SU-DHL-6 (cell line): ENCODE measurements at regions not wholly inside any gene's neighbourhood (a gene's known extent, or its start where the extent isn't known, plus 50 kb on each side); places are given as distances from the start of the nearest gene placed in this dataset.
A peak's percentile ranks its signal among the peaks of the same experiment; 100 is the strongest.

ENCODE experiments used
- H2AFZ ChIP-seq: fragments of 200-600 bp; sonication (generic); 2 replicates; pipeline ENCODE4 v1.6.1; 2014; ENCODE audit warnings: low read depth, mild to moderate bottlenecking, moderate library complexity, mixed read lengths, antibody characterized with exemption, low read length; ENCODE audit not compliant: severe bottlenecking
- H3F3A ChIP-seq: fragments of 200-600 bp; shearing (Covaris generic); 2 replicates; pipeline ENCODE4 v1.6.0; 2016; ENCODE audit warnings: antibody characterized with exemption, mild to moderate bottlenecking; ENCODE audit not compliant: insufficient read depth
- H3K27ac ChIP-seq: fragments of 200-600 bp; sonication (generic); 2 replicates; pipeline ENCODE4 v1.5.1; 2016; ENCODE audit warnings: low read depth, mild to moderate bottlenecking, low read length, moderate library complexity, mixed read lengths
- H3K27me3 ChIP-seq: fragments of 200-600 bp; sonication (generic), shearing (Covaris generic); 2 replicates; pipeline ENCODE4 v1.6.0; 2014; ENCODE audit warnings: mild to moderate bottlenecking, low read length
- H3K36me3 ChIP-seq: fragments of 200-600 bp; sonication (generic); 2 replicates; pipeline ENCODE4 v1.6.1; 2014; ENCODE audit warnings: mild to moderate bottlenecking, low read length, mixed read lengths
- H3K4me2 ChIP-seq: fragments of 300-600, 200-600 bp; shearing (Covaris generic), sonication (generic); 2 replicates; pipeline ENCODE4 v1.6.0; 2014; ENCODE audit warnings: low read length, low read depth, mild to moderate bottlenecking; ENCODE audit not compliant: poor library complexity, severe bottlenecking
- H3K4me3 ChIP-seq: fragments of 200-600 bp; sonication (generic); 2 replicates; pipeline ENCODE4 v1.5.1; 2014; ENCODE audit warnings: antibody characterized with exemption, low read length, mild to moderate bottlenecking, mixed read lengths; ENCODE audit not compliant: insufficient read depth, poor library complexity, severe bottlenecking
- H3K79me2 ChIP-seq: fragments of 200-600 bp; sonication (generic); 2 replicates; pipeline ENCODE4 v1.6.1; 2014; ENCODE audit warnings: mild to moderate bottlenecking, low read length, moderate library complexity; ENCODE audit not compliant: insufficient read depth
- H3K9ac ChIP-seq: fragments of 200-600 bp; sonication (generic); 2 replicates; pipeline ENCODE4 v1.7.0; 2014; ENCODE audit warnings: mild to moderate bottlenecking, low read length
- H3K9me2 ChIP-seq: fragments of 200-600 bp; sonication (generic); replicated peaks from 2 replicates; pipeline ENCODE4 v1.6.1; 2014; ENCODE audit warnings: low read length; ENCODE audit not compliant: insufficient read depth
- H3K9me3 ChIP-seq: fragments of 200-600 bp; sonication (generic); 2 replicates; pipeline ENCODE4 v1.6.1; 2014; ENCODE audit warnings: low read length, mixed read lengths; ENCODE audit not compliant: insufficient read depth
- H4K20me1 ChIP-seq: fragments of 200-600 bp; sonication (generic); 2 replicates; pipeline ENCODE4 v1.6.1; 2014; ENCODE audit warnings: low read depth, mild to moderate bottlenecking, antibody characterized with exemption, low read length, moderate library complexity, mixed read lengths
- CTCF ChIP-seq: fragments of 200-600 bp; sonication (generic); IDR thresholded peaks from one replicate; pipeline ENCODE4 v1.5.1; 2017; ENCODE audit warnings: antibody characterized with exemption, mild to moderate bottlenecking, low read length, moderate library complexity; ENCODE audit not compliant: insufficient read depth, poor library complexity, severe bottlenecking
- EZH2phosphoT487 ChIP-seq: fragments of 200-600 bp; sonication (generic), shearing (Covaris generic); conservative IDR thresholded peaks from 2 replicates; pipeline ENCODE4 v1.6.1; 2018; ENCODE audit warnings: mild to moderate bottlenecking, antibody characterized with exemption, low read length, moderate library complexity, mixed read lengths

DNA sequence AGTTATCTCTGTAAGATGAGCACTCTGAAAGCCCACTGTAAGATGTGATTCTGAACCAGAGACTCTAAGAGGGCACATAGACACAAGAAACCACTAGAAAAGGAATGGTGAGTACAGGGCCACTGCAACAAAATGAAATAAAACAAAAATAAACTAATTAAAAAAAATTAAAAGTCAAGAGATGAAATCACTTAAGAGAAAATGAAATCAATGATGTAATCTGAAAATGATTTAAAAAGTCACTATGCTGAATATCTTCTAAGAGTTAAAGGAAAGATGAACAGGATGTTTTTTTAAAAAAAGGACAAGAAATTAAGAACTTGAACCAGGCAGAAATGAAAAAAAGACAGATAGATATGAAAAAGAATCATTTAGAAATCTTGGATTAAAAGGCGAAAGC lies 110.6 kb upstream of the OLIG2 start:
- no peaks in the 10 kb centered on the region for H3K27me3 ChIP-seq
- no peaks in the 10 kb centered on the region for H3K9me3 ChIP-seq
- no peaks in the 10 kb centered on the region for H3K36me3 ChIP-seq
- TF ChIP-seq CTCF (no peak), EZH2phosphoT487 (no peak)
- H3K9me2 ChIP-seq = no peaks in the 10 kb centered on the region
- no peak overlapping the region for H3K4me2 ChIP-seq
- no peaks in the 10 kb centered on the region for H4K20me1 ChIP-seq
- H3K79me2 ChIP-seq = no peaks in the 10 kb centered on the region
- H3K4me3 ChIP-seq = no peak overlapping the region
- no peak overlapping the region for H2AFZ ChIP-seq
- no peak overlapping the region for H3K27ac ChIP-seq
- H3K9ac ChIP-seq = no peak overlapping the region
- no peaks in the 10 kb centered on the region for H3F3A ChIP-seq

DNA sequence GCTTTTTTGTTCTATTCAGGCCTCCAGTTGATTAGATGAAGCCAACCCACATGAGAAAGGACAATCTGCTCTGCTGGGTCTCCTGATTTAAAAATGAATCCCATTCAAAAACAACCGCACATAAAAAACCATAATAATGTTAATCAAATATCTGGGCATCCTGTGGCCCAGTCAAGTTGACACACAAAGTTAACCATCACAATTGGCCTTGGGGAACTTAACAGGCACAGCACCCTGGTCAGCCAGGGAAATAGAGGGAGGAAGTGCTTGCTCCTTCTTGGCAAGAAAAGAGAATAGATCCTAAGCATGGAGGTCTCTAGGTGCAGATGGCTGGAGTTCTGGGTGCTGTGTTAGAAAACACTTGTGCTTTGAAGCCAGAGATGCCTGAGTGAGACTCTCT lies 109.6 kb upstream of the OLIG2 start:
- Histone ChIP-seq H3K9me2 (no peaks in the 10 kb centered on the region), H3K27ac (no peak overlapping the region), H3K27me3 (no peaks in the 10 kb centered on the region), H4K20me1 (no peaks in the 10 kb centered on the region), H3K4me2 (no peak overlapping the region), H3F3A (no peaks in the 10 kb centered on the region), H3K9ac (no peak overlapping the region), H3K79me2 (no peaks in the 10 kb centered on the region), H3K4me3 (no peak overlapping the region), H3K9me3 (no peaks in the 10 kb centered on the region), H2AFZ (no peak overlapping the region), H3K36me3 (no peaks in the 10 kb centered on the region)
- TF ChIP-seq EZH2phosphoT487 = no peak
- TF ChIP-seq CTCF = no peak

DNA sequence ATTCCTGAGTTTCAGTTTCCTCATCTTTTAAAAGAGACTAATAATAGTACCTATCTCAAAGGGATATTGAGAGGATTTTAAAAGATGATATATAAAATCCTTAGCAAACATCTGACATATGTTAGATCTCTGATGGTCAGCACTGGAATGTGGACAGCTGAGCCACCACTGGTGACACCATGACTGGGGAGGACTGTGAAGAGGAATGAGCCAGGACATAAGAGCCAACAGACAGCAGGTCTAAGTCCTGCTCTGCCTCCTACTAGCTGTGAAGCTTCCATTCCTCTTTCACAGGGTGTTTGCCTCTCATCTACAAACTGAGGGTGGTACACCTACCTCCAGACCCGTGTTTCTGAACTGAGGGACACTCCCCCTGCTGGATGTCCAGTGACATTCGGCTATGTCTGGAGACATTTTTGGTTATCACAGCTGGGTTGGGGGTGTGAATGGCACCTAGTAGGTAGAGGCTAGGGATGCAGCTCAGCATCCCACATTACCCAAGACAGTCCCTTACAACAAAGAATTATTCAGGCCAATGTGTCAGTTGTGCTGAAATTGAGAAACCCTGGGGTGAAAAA lies 109.1 kb upstream of the OLIG2 start:
- TF ChIP-seq CTCF (peak; percentile 18), EZH2phosphoT487 (no peak)
- no peaks in the 10 kb centered on the region for H3K9me3 ChIP-seq
- H3K27ac ChIP-seq = no peak overlapping the region
- H3K4me3 ChIP-seq = no peak overlapping the region
- no peaks in the 10 kb centered on the region for H3K79me2 ChIP-seq
- H3K36me3 ChIP-seq = no peaks in the 10 kb centered on the region
- no peaks in the 10 kb centered on the region for H3K9me2 ChIP-seq
- no peak overlapping the region for H3K4me2 ChIP-seq
- H2AFZ ChIP-seq = no peak overlapping the region
- no peaks in the 10 kb centered on the region for H3K27me3 ChIP-seq
- no peaks in the 10 kb centered on the region for H4K20me1 ChIP-seq
- H3F3A ChIP-seq = no peaks in the 10 kb centered on the region
- no peak overlapping the region for H3K9ac ChIP-seq
